Stimulated activated CD4-positive, alpha-beta T cell treated with anti-CD3 and anti-CD28 coated beads, TNF-alpha, amount 100 ng/mL, for 48 hours (primary cell): ENCODE measurements at regions not wholly inside any gene's neighbourhood (a gene's known extent, or its start where the extent isn't known, plus 50 kb on each side); places are given as distances from the start of the nearest gene placed in this dataset.

ENCODE experiments used
- DNase-seq, 3 donors: peaks; one replicate each; pipeline ENCODE4 v3.0.0-alpha.2; 2020; ENCODE audit warnings: low read depth in 3 of 3

DNA sequence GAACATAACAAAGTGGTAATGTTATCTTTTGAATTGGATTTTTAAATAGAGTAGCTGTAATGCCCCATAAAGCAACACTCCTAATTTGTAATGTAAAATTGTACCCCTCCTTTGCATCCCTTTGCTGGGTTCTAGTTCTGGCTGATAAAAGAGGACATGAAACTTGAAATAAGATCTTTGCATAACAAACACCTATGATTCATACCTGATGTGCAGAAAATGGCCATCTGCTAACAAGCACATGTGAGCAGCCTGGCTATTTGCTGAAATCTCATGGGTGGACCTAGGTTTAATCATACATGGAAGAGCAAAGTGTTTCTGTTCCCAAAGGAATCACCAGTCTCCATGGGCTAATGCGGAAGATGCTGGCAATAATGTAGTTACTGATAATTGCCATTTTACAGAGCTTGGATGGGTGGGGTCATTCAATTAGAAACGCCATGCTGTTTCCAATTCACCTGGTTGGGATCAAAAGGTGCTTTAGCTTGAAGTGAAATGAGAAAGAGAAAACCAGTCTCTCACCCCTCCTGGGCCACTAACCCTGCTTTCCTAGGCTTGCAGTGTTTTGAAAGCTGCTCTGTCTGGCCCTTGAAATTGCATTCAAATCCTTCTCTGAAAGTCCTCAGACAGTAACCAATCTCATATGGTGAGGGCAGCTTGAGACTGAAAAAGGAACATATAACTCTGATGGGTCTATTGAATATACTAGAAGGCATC lies 585.1 kb downstream of the TLE4 start:
- no peak for DNase-seq

DNA sequence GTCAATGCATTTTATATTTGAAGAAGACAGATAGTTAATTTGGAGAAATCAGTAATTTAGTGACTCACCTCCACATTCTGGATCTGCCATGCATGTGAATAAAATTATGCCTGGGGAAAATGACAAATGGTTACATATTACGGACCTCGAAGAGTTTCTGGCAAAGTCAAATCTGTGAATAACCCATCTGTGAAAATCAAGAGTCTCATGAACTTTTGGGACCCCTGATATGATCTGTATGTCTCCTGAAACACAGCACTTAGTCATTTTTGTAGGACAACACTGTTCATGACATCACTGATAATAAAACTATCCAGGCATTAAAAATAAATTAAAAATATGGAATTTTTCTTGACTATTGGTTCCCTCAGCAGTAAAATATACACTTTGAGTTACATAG lies 584.5 kb downstream of the TLE4 start:
- DNase-seq = no peak

DNA sequence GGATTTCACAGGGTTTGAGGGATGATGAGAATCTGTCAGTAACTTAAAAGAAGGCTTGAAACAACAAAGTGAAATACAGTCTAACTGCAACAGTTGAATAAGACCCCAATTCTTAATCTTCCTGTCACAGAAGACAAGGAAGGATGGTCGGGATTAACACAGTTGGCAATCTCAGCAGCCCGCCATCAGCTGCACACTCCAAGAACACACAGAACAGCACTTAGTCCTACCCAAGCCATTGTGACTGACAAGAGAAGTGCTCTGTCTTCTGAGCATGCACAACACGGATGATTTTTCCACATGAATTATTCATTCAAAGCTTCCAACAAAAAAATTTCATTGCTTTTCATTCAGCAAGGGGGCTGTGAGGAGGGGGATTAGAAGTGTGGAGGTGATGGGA lies 576.1 kb downstream of the TLE4 start:
- DNase-seq = no peak

DNA sequence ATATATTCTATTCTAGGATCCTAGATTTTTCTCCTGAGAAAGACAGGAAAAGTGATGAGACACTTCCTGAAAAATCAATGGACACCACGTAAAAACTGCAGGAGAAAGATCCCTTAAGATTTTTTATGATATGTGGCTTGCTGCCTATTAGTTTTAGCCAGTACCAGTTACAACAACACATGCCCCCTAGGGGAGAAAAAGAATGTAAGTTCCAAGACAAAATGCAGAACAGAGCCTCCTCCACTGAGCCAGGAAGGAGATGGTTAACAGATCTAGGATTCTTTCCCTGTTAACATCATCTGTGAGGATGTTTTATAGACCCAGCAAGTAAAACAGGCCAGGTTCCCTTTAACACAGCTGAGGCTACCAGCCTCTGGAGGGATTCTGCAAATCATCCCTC lies 574.7 kb downstream of the TLE4 start:
- DNase-seq = no peak

DNA sequence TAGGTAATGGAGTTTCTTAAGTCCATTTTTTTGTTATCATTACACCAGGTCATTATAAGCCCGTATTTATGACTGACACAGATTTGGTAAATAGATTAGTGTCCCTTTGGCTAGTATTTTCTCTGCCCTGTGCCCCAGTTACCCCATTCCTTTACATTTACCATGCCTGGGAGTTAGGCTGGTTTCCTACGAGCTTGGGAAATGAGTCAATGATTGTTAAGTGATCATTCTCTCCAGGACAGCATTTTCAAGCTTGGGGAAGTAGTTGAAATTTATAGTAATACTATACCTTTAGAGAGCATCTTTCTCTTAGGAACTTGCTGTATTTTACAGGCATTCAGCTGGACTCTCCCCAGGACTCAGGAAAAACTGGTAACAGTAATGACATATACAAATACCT lies 573.1 kb downstream of the TLE4 start:
- no peak for DNase-seq

DNA sequence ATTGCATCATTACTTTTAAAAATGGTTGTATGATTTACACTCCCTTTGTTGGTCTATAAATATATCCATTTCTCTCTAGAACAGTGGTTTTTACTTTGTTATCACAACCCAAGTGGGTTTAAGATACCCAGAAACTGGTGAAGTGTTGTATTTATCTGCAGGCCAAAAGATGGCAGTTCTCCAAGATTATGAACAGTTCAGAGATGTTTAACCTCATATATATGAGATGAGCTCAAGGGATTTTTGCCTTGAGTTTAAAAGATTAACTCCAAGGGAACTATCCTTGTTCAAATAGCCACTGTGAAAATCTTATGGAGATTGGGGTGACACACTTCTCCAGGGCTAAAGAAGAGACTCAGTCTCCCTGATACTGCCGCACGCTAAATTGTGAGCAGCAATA lies 572.6 kb downstream of the TLE4 start:
- DNase-seq = no peak

DNA sequence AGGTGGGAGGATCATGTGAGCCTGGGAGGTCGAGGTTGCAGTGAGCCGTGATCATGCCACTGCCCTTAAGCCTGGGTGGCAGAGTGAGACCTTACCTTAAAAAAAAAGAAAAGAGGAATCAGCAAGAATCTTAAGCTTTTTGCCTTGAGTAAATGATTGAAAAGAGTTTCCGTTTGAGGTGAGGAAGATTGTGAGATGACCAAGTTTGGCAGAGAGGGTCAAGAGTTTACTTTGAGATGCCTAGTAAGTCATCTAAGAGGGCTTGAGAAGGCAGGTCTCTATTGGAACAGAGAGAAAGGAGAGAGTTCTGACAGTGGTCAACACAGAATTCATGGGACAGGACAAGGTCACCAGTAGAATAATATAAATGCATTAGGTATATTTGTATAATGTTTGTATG lies 572.1 kb downstream of the TLE4 start:
- no peak for DNase-seq

DNA sequence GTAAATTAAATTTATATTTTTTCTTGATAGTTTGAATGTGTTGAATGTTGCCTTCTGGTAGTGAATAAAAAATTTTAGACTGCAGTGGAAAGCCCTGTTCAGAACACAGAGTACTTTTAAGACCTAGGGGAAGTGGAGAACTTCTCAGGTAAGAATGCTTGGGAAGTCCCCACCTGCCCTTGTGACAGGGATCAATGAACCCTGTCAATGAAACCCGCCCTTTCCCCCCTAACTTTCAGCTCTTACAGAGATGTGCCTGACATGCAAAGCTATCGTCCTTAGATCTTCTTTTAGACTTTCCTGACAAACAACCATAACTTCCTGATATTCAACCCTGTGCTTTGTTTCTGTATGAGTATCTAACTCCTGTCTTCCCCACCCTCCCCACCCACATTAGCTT lies 562.7 kb downstream of the TLE4 start:
- no peak for DNase-seq

DNA sequence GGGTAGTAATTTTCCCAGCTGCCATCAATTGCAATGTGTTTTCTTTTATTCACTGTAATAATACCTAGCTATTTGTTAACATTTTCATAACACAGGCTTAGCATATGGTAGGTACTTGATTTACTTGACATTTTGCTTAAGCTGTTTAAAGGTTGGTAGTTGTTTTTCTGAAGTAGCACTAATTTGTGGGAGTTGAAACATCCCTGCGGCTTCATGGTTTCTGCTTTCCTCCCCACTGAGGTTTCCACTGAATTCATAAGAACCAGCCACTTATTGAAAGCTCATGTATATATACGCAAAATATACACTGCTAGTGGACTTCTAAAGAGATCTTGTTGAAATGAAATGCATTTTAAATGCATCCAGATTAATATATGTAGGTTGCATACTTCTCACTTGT lies 559.9 kb downstream of the TLE4 start:
- no peak for DNase-seq

DNA sequence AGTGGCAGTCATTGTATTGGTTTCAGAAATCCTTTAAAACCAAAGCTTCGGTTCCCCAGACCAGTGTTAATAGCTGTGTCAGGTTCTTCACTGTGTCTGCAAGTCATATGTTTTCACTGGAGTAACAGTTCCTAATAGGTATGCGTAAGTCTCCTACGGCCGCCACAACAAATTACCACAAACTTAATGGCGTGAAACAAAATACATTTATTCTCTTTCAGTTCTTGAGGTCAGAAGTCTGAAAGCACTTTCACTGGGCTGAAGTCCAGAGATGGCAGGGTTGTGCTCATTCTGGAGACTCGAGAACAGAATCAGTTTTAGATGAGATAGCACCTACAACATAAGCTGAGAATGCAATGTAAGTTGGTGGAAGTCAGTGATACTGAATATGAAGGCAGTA lies 556.2 kb downstream of the TLE4 start:
- DNase-seq = no peak

DNA sequence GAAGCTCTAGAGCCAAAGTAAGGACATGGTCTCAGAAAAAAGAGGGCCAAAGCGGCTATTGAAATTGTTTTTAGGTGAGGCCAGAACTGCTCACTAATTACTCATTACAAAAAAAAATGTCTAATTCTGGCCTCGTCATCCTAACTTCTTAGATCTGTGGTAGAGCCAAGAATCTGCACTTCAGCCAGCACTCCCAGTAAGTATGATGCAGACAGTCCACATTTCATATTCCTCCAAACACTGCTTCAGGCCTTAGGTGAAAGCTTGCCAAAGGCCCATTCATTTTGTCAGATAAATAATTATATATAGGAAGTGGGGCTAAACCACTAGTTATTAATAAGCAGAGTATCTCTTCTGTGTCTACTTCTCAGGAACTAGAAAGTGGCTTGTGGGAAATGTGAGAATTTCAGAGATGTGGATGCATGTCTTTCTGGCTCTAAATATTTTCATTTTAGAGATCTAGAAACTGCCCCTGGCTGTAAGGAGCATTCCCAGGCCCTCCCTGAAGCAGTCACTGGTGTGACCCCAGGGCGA lies 554.0 kb downstream of the TLE4 start:
- no peak for DNase-seq

DNA sequence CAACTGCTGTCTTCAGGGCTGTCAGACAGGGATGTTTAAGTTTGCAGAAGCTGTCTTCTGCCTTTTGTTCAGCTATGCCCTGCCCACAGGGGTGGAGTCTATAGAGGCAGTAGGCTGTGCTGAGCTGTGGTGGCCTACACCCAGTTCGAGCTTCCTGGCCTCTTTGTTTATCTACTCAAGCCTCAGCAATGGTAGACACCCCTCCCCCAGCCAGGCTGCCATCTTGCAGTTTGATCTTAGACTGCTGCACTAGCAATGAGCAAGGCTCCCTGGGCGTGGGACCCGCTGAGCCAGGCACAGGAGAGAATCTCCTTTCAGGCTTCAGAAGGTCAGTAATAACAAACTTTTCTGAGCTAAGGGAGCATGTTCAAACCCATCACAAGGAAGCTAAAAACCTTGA lies 545.3 kb downstream of the TLE4 start:
- DNase-seq = no peak

DNA sequence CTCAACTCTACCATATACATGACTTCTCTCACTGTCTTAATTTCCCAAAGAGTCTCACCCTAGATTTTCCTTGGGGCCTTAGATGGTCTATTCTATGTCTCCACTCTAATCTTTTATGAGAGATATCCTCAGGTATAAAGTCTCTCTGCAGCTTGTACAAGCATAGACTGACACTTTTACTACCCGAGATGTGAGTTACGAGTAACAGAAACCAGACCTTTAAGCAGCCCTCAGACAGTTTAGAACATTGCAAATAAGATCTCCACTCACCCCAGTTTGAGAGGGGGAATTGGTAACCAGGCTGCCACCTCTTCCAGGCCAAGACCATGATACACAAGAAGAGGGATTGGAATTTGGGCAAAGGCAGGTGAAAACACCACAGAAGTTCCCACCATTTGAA lies 542.5 kb downstream of the TLE4 start:
- no peak for DNase-seq

DNA sequence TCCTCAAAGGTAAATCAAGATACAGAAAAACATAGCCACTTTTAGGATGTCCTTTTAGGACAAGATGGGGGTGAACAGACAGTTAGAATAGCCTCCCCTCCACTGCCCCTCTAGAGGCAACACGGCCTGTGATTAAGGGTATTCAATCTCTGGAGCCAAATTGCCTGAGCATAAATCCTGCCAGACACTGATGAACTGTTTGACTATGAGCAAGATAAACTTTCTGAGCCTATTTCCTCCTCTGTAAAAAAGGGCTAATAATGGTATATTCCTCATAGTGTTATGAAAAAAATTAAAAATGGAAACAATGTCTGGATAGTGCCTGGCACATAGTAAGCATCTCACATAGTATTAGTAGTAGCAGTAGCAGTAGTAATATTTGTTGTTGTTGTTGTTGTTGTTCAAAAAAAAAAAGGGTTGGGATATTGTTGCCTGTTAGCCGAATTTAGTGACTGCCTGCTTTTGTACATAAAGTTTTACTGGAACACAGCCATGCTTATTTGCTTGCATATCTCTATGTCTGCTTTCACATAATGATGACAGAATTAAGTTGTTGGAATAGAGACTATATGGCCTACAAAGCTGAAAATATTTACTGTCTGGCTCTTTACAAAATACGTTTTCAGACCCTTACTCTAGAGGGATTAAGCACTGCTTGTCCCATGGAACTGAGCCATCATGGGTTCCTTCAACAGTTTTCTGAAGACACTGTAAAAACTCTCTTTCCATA lies 536.3 kb downstream of the TLE4 start:
- no peak for DNase-seq

DNA sequence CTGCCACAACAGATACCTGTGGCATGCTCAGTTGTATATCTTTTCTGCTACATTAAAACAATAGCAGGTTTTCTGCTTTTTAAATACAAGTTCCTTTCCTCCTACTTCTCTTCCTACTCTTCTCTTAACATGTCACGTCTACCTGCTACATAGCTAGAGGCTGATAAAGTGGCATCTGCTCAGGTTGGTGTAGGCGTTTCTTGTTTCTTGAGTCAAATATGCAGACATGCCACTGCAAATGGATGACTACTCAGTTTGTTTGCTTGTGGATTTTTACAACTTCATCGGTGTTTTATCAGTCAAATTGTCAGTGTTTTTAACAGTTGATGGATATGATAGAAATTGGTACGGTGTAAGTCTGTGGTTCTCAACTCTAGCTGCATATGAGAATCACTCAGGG lies 525.7 kb downstream of the TLE4 start:
- DNase-seq = no peak

DNA sequence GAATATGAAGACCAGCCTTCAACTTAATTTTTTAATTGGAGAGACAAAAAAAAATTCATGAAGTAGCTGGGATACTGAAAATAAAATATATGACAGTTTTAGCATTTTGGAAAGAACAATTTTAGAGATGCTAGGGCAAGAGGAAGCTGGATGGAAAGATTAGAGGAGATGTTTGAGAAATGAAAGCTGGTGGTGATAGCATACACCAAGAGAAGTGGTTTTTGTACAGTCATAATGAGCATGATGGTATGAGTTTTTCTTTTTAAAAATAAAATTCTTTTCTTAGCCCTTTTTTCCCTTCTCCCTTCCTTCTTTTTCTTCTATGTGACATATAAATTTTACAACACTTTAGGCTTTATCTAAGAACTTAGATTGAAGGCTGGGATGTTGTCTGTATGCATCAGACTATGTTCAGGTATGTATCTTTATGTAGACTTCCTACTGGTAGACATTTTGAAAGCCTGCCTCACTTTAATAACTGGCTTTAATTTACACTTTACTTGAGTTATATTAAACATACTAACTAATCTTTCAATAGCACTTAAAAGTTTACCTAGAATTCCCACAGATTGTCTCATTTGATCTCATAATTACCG lies 522.5 kb downstream of the TLE4 start:
- DNase-seq = no peak

DNA sequence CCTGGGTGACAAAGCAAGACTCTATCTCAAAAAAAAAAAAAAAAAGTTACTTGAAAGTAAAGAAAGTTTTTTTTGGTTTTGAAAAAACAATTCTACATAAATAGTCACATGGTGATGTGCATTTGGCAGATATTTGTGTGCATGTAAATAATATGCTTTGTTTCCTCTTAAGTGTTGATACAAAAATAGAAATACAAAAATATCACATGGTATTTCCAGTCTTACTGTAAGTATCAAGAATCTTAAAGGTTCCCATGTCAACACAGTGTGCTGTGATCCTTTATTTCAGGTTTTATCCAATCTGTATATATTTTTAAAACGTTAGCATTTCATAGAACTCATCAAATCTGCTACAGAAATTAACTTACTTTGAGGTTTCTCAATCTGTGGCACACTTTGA lies 521.9 kb downstream of the TLE4 start:
- no peak for DNase-seq

DNA sequence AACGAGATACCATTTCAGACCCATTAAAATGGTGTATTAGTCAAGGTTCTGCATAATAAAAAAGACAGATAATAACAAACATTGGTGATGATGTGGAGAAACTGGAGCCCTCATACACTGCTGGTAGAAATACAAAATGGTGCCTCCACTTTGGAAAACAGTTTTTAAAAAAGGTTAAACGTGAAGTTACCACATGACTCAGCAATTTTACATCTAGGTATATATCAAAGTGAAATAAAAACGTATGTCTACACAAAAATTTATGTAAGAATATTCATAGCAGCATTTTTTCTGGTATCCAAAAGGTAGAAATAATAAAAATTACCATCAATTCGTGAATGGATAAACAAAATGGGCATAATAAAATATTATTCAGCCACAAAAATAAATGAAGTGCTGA lies 519.8 kb downstream of the TLE4 start:
- DNase-seq = no peak

DNA sequence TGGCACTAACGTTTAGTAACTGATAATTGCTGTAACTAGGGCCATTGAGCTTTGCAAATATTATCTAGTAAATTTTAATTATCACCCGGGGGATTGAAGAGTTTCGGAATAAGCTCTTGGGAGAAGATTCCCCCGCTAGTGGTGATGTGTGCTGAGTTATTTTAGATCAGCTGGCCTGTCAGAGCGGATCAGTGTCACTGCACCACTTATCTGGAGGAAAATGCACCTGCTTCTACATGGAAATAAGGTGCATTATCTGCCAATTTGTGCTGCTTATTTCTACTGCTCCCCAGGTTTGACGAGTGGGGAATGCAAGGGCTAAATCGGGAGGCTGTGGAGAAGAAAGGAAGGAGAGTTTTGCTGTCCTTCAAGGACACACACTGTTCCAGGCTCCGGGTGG lies 518.6 kb downstream of the TLE4 start:
- DNase-seq = no peak

DNA sequence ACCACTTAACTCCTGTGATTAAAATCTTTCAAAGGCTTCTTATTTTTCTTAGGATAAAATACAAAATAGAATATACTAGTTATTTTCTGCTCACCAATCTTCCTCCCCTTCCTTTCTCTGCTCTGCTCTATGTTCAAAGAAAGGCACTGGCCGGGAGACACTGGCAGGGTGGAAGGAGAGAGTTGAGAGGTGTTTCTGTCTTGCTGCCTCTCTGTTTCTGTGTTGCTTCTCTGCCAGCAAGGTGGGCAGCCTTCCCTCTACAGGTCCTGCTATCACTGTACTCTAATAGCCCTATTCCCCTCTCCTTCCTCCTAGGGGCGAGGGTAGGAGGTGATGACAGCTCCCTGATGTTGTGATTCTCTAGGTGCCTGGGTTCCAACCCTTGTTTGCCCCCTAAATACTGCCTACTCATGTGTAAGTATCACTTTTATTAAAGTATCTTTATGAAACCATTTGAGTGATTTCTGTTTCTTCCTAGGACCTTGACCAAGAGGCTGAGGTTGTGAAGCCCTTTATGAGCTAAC lies 515.1 kb downstream of the TLE4 start:
- no peak for DNase-seq

DNA sequence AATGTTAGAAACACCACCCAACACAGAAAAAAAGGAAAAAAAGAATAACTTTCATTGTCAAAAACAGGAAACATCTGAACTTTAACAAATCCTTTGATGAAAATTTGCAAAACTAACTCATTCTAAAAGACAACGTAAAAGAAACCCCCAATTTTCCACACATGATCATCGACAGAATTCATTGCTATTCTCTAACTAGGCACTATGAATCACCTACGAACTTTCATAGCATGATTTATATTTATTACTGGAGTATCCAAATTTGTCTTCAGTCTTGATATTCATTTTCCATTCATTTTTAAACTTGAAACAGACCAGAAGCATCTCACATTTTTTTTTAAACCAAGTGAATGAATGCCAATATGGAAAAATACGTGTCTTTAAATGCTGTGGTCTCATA lies 514.6 kb downstream of the TLE4 start:
- DNase-seq = no peak

DNA sequence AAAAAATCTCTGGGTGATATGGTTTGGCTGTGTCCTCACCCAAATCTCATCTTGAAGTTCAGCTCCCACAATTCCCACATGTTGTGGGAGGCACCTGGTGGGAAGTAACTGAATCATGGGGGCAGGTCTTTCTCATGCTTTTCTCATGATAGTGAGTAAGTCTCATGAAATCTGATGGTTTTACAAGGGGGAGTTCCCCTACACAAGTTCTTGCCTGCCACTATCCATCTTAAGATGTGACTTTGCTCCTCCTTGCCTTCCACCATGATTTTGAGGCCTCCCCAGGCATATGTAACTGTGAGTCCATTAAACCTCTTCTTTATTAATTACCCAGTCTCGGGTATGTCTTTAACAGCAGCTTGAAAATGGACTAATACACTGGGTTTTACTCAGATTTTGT lies 513.9 kb downstream of the TLE4 start:
- no peak for DNase-seq

DNA sequence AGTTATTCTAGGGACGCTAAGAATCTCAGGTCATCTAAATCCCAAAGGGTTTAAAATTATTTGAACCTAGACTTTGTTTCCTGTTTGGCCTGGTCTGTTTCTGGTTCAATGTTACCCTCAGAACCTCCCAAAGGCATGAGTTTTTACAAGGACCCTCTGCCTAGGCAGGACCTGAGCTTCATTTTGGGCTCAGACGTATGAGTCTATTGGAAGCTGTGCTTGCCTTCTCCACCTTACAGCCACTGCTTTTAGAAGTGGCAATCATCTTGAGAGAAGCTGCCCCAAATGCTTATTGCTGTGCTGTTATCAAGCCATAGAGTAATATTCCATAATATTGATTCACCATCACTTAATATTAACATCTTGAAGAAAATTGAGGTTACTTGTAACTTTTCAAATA lies 510.4 kb downstream of the TLE4 start:
- DNase-seq = no peak
